ENCODE measurements at regions not wholly inside any gene's neighbourhood (a gene's known extent, or its start where the extent isn't known, plus 50 kb on each side); places are given as distances from the start of the nearest gene placed in this dataset.
"Not testable (repeated sequence)": the region's sequence is repeated elsewhere in the genome, so short reads cannot be mapped to it uniquely, and the experiment has no call there.

- no peak for DNase-seq
These were observed 127.1 kb upstream of the SLC4A4 start for GRCh38 chr4:71211748-71212147.

- no peak for DNase-seq
These were observed 126.6 kb upstream of the SLC4A4 start for GRCh38 chr4:71212216-71212615.

- no peak for DNase-seq
These were observed 124.2 kb upstream of the SLC4A4 start for GRCh38 chr4:71214578-71214977.

GRCh38 chr4:71216316-71216959 lies 122.4 kb upstream of the SLC4A4 start:
- no peak for DNase-seq

- DNase-seq = no peak
These were observed 121.1 kb upstream of the SLC4A4 start for GRCh38 chr4:71217688-71218087.

- not testable (repeated sequence) for DNase-seq
These were observed 118.0 kb upstream of the SLC4A4 start for GRCh38 chr4:71220848-71221247.

- DNase-seq = no peak
These were observed 117.0 kb upstream of the SLC4A4 start for GRCh38 chr4:71221510-71222466.

- no peak for DNase-seq
These were observed 116.2 kb upstream of the SLC4A4 start for GRCh38 chr4:71222661-71223060.

GRCh38 chr4:71229477-71230270 lies 109.1 kb upstream of the SLC4A4 start:
- no peak for DNase-seq

GRCh38 chr4:71230271-71231128 lies 108.3 kb upstream of the SLC4A4 start:
- DNase-seq = no peak

- no peak for DNase-seq
These were observed 107.4 kb upstream of the SLC4A4 start for GRCh38 chr4:71231129-71232055.

GRCh38 chr4:71232056-71232430 lies 106.8 kb upstream of the SLC4A4 start:
- no peak for DNase-seq

- no peak for DNase-seq
These were observed 106.0 kb upstream of the SLC4A4 start for GRCh38 chr4:71232846-71233245.

- no peak for DNase-seq
These were observed 103.3 kb upstream of the SLC4A4 start for GRCh38 chr4:71235311-71236201.

GRCh38 chr4:71236226-71236625 lies 102.6 kb upstream of the SLC4A4 start:
- DNase-seq = no peak

GRCh38 chr4:71237641-71238040 lies 101.2 kb upstream of the SLC4A4 start:
- DNase-seq = no peak

GRCh38 chr4:71239365-71239764 lies 99.5 kb upstream of the SLC4A4 start:
- no peak for DNase-seq

- no peak for DNase-seq
These were observed 98.7 kb upstream of the SLC4A4 start for GRCh38 chr4:71240094-71240493.

GRCh38 chr4:71241501-71242288 lies 97.1 kb upstream of the SLC4A4 start:
- DNase-seq = no peak
